GM21367 (cell line): ENCODE measurements at regions not wholly inside any gene's neighbourhood (a gene's known extent, or its start where the extent isn't known, plus 50 kb on each side); places are given as distances from the start of the nearest gene placed in this dataset.
"Not testable (repeated sequence)": the region's sequence is repeated elsewhere in the genome, so short reads cannot be mapped to it uniquely, and the experiment has no call there.

ENCODE experiments used
- ATAC-seq: cut with Tn5 transposase; IDR thresholded peaks from one replicate; pipeline ENCODE4 v1.9.1; 2021; ENCODE audit not compliant: unreplicated experiment

- no peak for ATAC-seq
Observed at GRCh38 chr12:72839696-72840095, 567.5 kb downstream of the TRHDE start.

GRCh38 chr12:72863671-72864070 is 591.5 kb downstream of the TRHDE start:
- no peak for ATAC-seq

DNA sequence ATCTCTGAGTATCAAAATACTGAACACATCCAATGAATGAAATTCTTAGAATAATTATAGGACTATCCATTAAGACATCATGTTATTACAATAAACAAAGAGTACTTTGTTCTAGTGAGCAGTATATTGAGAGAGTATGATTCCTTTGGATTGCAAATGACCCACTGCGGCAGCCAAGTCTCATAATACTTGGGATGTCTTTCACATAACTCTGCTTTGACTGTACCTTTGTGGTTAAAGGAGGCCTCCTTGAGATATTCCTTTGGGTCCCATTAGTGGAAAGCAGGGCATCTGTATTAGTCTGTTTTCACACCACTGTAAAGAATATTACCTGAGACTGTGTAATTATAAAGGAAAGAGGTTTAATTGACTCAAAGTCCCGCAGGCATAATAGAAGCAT is 593.8 kb downstream of the TRHDE start:
- ATAC-seq: no peak

DNA sequence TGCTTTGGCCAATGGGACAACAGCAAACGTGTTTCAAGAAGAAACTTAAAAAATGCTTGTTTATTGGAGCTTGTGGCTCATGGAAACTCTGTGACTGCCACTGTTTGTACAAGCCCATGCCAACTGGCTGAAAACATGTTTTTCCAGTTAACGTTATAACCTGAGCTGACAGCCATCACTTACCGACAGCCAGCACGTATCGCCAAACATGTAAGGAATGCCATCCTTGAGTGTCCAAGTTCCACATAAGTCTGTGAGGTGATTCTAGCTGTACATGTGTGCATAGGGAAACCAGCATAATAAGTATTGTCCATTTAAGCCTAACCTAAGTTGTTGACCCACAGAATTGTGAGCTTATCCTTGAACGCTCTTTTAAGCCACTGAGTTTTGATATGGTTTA is 596.9 kb downstream of the TRHDE start:
- no peak for ATAC-seq

DNA sequence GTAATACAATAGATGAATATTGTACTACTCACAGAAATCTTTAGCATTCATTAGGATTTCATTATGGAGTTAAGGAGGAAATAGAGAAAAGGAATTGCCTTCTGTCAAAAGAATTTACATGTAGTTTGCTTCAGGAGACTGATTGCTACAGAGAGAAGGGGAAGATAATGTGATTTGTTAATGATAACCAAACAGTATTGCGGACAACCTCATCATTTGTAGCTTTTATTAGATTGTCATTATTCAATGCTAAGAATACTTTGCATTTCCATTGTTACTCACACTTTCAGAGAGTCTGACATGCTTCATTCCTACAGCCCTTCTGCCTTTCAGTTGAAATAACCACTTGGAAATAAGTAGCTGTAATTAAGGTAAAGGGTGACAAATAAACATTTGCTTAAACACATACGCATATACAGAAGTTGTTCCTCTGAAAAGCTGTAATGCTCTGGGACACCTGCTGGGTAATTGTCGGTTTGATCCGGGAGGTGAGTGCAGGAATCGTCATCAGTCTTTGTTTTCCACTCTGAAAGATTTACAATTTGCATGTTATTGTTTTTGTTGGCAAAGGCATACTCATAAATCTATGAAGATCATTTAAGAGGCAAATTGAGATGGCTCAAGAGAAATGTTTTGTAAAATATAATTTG is 600.2 kb downstream of the TRHDE start:
- no peak for ATAC-seq

DNA sequence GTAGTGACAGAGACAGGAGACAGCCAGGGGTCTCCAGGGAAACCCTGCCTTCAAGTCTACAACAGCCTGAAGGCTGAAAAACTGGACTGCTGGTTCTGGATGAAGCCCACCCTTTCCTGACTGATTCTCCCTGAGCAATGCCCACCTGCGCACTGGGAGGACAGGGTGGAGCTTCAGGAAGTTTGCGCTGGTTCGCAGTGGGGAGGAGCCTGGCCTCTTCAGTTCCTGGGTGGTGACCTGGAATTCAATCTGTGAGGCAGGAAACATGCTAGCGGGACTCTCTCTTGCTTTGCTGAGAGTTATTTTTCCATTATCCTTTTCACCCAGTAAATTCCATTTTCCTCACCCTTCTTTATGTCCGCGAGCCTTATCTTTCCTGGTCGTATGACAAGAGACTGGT is 600.8 kb downstream of the TRHDE start:
- no peak for ATAC-seq

GRCh38 chr12:72876092-72876491 is 603.9 kb downstream of the TRHDE start:
- no peak for ATAC-seq

DNA sequence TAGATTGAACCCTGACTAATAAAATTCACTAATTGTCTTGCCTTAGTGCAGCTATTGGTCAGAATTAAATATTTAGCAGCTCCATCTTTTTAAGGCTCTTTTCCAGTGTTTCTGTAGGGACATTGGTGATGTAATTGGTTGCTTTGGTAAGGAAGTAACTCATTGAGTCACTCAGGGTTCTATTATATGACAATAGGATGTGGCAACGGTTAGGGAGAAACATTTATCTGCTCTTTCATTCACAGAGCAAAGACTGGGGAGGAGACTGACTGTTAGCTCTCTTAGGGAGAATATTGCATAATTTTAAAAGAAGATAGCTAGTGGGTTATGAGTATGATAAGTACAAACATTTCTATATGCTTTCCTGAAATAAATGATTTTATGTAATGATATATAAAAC is 616.5 kb downstream of the TRHDE start:
- ATAC-seq: no peak

- ATAC-seq: no peak
Observed at GRCh38 chr12:72889791-72890190, 617.6 kb downstream of the TRHDE start.

DNA sequence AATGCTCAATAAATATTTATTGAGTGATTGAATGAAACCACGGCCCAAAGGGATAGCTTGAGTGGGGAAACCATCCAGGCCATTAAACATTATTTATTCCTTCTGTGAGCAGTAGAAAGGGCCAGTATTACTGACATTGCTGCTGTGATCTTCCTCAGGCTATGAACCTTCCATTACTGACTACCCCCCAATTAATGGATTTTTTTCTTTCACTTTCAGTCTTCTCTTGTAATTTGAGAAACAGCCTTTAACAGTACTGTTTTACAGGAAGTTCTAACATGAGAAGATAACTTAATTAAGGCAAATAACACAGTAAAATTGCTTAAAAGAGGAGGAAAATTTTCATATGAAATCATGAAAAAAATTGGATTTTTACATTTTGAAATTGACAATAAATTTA is 629.5 kb downstream of the TRHDE start:
- ATAC-seq: no peak

GRCh38 chr12:72925716-72926115 is 653.5 kb downstream of the TRHDE start:
- no peak for ATAC-seq

DNA sequence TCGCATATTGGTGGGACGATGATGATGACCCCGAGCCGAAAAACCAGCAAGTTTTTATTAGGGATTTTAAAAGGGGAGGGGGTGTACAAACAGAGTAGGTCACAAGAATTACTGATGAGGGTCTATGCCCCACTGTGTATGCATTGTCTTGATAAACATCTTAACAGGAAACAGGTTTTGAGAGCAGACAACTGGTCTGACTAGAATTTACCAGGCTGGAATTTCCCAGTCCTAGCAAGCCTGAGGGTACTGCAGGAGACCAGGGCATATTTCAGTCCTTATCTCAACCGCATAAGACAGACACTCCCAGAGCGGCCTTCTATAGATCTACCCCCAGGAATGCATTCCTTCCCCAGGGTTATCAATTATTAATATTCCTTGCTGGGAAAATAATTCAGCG is 659.7 kb downstream of the TRHDE start:
- ATAC-seq: not testable (repeated sequence)

DNA sequence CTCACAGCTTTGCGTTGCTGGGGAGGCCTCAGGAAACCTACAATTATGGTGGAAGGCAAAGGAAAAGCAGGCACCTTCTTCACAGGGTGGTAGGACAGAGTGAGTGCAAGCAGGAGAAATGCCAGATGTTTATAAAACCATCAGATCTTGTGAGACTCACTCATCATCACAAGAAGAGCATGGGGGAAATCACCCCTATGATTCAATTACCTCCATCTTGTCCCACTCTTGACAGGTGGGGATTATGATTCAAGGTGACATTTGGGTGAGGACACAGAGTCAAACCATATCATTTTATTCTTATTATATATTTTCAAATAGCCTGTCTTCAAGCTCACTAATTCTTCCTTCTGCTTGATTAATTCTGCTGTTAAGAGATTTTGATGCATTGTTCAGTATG is 665.3 kb downstream of the TRHDE start:
- no peak for ATAC-seq

DNA sequence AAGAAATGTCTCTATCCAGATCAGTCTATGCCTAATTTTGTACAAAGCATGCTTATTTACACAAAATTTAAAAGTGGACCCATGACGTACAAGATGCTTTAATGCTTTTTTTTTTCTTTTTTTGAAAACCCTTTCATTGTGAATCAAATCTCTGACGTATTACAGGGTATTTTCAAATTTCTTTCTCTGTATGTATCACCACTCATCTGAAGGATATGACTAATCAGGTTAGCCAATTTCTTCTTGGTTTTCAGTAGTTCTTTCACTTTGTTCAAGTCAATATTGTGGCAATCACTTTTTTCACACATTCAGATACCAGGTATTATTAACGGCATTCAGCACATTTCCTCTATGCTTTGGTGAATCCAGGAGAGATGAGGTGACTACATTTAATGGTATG is 685.3 kb downstream of the TRHDE start:
- no peak for ATAC-seq

- ATAC-seq: no peak
Observed at GRCh38 chr12:72966684-72967083, 694.5 kb downstream of the TRHDE start.

GRCh38 chr12:72974954-72975555 is 702.9 kb downstream of the TRHDE start:
- ATAC-seq: no peak

DNA sequence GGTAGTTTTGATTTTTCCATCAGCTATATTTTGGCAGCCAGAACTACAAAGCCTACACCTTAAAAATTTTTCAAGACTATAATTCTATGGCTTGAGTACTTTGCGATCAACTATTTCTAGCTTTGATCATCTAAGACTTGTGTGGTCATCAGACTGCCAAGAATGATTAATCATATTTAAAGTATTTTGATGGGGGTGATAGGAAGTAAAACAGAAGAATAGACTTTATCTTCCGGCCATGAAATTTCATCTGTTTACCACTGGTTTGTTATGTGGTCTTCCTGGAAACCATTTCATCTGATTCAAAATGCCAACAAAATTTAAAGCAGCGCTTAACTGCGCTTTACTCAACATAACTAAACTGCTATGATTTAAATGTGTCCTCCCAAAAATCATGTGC is 706.8 kb downstream of the TRHDE start:
- no peak for ATAC-seq

DNA sequence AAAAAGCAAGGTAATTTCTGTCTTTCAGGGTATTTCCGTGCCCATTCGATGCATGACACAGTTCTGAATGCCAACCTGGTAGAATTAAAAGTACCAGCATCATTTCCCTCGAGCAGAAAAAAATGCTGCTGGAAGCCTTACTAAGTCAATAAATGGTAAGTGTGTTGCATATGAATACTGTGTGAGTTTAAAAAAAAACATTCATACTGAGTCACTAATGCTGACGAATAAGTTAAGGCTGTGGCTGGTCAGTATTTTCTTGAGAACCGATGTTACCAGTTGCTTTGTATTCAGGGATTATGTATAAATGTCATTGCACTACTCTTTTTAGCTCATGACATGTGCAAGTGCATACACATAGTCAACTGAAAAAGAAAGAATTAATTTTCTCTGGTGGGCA is 710.2 kb downstream of the TRHDE start:
- ATAC-seq: no peak

- ATAC-seq: no peak
Observed at GRCh38 chr12:72986963-72987362, 714.8 kb downstream of the TRHDE start.

DNA sequence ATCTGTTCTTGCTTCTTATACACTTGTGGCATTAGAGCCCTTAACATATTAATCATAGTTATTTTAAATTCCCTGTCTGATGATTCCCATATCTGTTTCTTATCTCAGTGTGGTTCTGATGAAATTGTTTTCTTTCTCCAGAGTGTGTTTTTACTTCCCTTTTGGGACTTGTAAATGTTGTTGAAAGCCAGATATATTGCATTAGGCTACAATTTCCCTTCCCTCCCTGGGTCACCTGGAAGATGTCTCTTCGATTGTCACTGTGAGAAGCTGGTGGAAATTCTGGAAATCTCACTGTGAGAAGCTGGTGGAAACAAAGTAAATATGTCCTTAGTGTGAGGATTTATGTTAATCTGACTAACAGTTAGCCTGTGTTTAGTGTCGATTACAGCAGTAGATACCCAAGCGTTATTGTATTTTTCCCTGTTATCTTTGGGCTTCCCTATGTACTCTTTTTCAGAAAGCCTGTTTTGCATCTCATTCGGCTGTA is 717.3 kb downstream of the TRHDE start:
- ATAC-seq: no peak

DNA sequence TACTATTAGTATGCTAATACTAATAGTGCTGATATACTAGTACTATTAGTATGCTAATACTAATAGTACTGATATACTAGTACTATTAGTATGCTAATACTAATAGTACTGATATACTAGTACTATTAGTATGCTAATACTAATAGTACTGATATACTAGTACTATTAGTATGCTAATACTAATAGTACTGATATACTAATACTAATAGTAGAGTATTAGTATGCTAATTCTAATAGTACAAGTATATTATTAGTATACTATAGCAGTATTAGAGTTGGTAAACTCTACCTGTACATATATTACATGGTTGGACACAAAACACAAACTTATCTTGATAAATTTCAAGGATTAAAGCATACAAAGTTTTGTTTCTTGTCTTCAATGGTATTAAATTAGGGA is 722.9 kb downstream of the TRHDE start:
- not testable (repeated sequence) for ATAC-seq

DNA sequence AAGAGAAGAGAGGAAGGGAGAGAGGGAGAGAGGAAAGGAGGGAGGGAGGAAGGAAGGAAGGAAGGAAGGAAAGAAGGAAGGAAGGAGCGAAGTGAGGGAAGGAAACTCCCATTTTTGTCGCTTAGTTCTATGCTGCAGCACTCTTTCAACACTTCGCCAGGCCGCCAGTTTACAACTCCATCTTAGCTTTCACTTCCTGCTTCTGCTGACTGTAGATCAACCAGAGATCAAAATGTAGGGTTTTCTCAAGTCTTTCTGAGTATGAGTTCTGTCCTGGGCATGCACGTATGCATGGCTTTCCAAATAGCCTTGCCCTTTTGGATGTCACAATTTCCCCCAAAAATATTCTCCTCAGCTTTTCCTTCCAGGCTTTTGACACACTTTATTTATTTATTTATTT is 723.4 kb downstream of the TRHDE start:
- ATAC-seq: no peak

DNA sequence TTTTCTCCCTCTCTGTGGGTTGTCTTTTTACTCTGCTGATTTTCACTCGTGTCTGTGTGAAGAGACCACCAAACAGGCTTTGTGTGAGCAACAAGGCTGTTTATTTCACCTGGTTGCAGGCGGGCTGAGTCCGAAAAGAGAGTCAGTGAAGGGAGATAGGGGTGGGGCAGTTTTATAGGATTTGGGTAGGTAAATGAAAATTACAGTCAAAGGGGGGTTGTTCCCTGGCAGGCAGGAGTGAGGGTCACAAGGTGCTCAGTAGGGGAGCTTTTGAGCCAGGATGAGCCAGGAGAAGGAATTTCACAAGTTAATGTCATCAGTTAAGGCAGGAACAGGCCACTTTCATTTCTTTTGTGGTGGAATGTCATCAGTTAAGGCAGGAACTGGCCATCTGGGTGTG is 729.6 kb downstream of the TRHDE start:
- not testable (repeated sequence) for ATAC-seq
